SJSA1 (cell line): ENCODE measurements at regions not wholly inside any gene's neighbourhood (a gene's known extent, or its start where the extent isn't known, plus 50 kb on each side); places are given as distances from the start of the nearest gene placed in this dataset.
"Not testable (repeated sequence)": the region's sequence is repeated elsewhere in the genome, so short reads cannot be mapped to it uniquely, and the experiment has no call there.

Experiments used
- DNase-seq, 2 experiments: peaks; one replicate each; pipeline ENCODE4 v3.0.0-alpha.2; 2015 to 2020; ENCODE audit warnings: low spot score in 2 of 2, low read depth in 1 of 2
- H3K27ac ChIP-seq: fragments of 250-450 bp; sonication (Bioruptor Pico); 2 replicates; pipeline ENCODE4 v1.5.1; 2020; ENCODE audit warnings: mild to moderate bottlenecking, moderate library complexity
- H3K27me3 ChIP-seq: fragments of 250-450 bp; sonication (Bioruptor Pico); replicated peaks from 2 replicates; pipeline ENCODE4 v1.5.1; 2020; ENCODE audit warnings: mild to moderate bottlenecking, moderate library complexity
- H3K36me3 ChIP-seq: fragments of 250-450 bp; sonication (Bioruptor Pico); 2 replicates; pipeline ENCODE4 v1.5.1; 2020; ENCODE audit warnings: mild to moderate bottlenecking
- H3K4me1 ChIP-seq: fragments of 250-450 bp; sonication (Bioruptor Pico); replicated peaks from 2 replicates; pipeline ENCODE4 v1.6.1; 2021; ENCODE audit warnings: mild to moderate bottlenecking
- H3K4me3 ChIP-seq: fragments of 250-450 bp; sonication (Bioruptor Pico); 2 replicates; pipeline ENCODE4 v1.5.1; 2020; ENCODE audit warnings: mild to moderate bottlenecking
- H3K9me3 ChIP-seq: fragments of 250-450 bp; sonication (Bioruptor Pico); replicated peaks from 2 replicates; pipeline ENCODE4 v1.5.1; 2020; ENCODE audit warnings: mild to moderate bottlenecking

DNA sequence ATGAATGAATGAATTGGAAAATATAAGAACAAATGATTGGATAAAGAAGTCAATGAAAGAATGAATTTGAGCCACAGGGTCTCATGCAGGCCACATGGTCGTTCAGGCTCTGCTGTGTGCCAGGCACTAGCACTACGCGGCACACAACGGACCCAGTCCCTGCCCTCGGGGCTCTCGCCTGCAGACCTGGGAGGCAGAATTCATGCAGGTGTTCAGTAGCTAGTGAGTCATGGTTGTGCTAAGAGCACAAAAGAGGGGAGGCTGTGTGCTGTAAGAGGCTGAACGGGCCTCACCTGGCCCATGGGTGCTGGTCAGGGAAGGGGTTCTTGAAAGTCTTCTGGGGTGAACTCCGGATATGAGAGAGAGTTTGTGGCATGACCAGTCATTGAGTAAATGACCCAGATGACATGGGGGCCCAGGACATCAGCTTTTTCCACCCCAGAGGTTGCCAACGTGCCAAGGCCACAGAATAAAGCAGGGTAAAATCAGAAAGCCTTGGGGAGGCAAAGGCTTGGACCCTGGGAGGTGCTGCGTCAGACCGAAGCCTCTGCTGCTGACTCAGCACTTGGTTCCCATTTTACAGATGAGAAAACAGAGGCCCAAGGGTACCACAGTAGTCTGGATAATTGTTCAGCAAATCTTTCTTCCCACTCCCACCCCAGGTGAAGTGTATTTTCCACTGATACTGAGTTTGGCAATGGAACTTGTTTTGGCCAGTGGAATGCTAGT lies 264.3 kb upstream of the MVB12B start:
- Histone ChIP-seq H3K9me3 (no peaks in the 10 kb centered on the region), H3K27me3 (peaks cover 4% of the 10 kb centered on the region; the same call in 1 of the 2 replicates)

DNA sequence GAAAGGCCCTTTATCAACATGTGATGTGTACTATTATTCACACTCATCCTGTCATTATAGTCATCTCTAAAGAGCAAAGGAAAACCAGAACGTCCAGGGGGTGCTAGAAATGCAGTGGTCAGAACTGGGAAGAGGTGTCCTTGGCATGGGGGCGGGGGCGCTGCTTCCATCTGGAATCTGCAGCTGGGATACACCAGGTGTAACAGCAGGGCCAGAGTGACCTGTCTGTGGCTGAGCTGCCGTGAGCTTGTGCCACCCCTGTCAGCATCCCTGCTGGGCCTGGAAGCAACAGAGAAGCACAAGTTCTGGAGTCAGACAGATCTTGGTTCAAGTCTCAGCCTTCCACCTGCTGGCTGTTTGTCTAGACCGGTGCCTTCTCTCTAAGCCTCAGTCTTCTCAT lies 263.3 kb upstream of the MVB12B start:
- Histone ChIP-seq H3K9me3 (no peaks in the 10 kb centered on the region), H3K4me3 (no peak overlapping the region), H3K27ac (no peak overlapping the region), H3K36me3 (no peaks in the 10 kb centered on the region), H3K27me3 (peaks cover 4% of the 10 kb centered on the region; the same call in 1 of the 2 replicates), H3K4me1 (no peaks in the 10 kb centered on the region)
- no peak for DNase-seq

More for the DNA sequence above, 264.3 kb upstream of the MVB12B start:
- no peak for DNase-seq
- no peaks in the 10 kb centered on the region for H3K4me1 ChIP-seq
- no peak overlapping the region for H3K4me3 ChIP-seq
- no peak overlapping the region for H3K27ac ChIP-seq
- H3K36me3 ChIP-seq: no peaks in the 10 kb centered on the region

- H3K9me3 ChIP-seq: no peaks in the 10 kb centered on the region
- no peak overlapping the region for H3K27ac ChIP-seq
- no peaks in the 10 kb centered on the region for H3K36me3 ChIP-seq
- no peak for DNase-seq
- no peaks in the 10 kb centered on the region for H3K4me1 ChIP-seq
- no peak overlapping the region for H3K4me3 ChIP-seq
- 0 out of 2 replicates have a peak, but pooled peaks cover 4% of the 10 kb centered on the region for H3K27me3 ChIP-seq
These were observed 260.5 kb upstream of the MVB12B start for GRCh38 chr9:126066131-126066530.

DNA sequence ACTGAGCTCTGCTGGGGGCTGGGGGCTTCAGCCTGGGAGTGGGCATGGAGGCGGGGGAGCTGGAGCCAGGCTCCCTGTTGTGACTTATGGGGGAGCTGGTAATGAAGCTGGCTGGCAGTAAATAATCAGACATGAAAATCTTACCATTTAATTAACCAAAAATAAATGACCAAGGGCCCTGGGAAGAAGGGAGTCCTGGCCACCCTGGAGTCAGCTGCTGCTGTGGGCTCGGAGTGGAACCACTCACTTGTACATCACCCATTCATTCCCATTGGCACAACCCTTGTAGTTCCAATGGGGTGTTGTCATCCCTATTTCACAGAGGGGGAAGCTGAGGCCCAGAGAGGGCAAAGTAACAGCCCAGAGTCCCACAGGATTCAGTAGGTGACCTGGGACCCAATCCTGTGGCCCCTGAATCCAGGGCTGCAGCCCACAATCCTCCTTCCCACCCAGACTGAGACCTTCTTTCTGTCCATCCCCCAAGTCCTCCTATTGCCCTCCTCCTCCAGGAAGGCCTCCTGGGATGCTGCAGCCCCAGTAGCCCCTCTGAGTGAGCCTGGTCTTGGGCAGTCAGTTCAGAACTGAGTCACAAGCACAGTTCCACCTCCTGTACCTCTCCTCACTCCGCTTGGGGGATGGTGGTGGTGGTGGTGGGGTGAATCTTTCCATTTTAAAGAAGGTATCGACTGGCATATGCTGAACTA lies 259.4 kb upstream of the MVB12B start:
- H3K9me3 ChIP-seq: no peaks in the 10 kb centered on the region
- no peaks in the 10 kb centered on the region for H3K4me1 ChIP-seq
- H3K27ac ChIP-seq: no peak overlapping the region
- H3K36me3 ChIP-seq: no peaks in the 10 kb centered on the region
- DNase-seq: no peak
- H3K27me3 ChIP-seq: 0 out of 2 replicates have a peak, but pooled peaks cover 4% of the 10 kb centered on the region
- H3K4me3 ChIP-seq: no peak overlapping the region

DNA sequence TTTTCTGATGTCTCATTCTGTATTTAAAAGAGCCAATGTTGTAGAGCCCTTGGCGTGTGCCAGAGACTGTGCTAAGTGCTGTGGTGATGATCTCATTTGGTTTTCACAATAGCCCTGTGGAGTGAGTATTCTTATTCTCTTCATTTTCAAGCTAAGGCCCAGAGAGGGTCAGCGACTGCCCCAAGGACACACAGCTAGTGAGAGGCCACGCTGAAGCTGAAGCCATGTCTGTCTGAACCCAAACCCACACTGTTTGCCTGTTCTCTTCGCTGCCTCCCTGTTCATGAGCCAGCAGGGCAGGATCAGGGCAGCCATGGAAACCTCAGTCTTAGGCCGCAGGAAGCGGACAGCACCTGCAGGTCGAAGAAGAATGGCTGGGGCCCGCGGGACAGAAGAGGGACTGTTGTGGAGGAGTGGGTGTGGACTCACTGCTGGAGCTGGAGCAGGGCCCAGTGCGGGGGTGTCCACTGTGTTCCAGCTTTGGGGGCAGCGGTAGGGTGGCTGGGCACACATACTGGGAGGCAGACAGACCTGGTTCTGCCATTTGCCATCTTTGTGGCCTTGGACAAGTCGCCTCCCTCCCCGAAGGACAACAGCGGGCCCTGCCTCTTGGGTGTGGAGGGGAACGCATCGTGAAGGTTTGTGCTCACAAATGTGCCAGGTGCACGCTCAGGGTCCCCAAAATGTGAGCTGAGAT lies 257.9 kb upstream of the MVB12B start:
- Histone ChIP-seq H3K36me3 (no peaks in the 10 kb centered on the region), H3K27ac (no peak overlapping the region), H3K27me3 (0 out of 2 replicates have a peak, but pooled peaks cover 6% of the 10 kb centered on the region), H3K4me1 (no peaks in the 10 kb centered on the region), H3K4me3 (no peak overlapping the region), H3K9me3 (no peaks in the 10 kb centered on the region)
- DNase-seq: no peak

- no peak for DNase-seq
- Histone ChIP-seq H3K4me1 (no peaks in the 10 kb centered on the region), H3K9me3 (no peaks in the 10 kb centered on the region), H3K27me3 (0 out of 2 replicates have a peak, but pooled peaks cover 6% of the 10 kb centered on the region), H3K36me3 (no peaks in the 10 kb centered on the region), H3K4me3 (no peak overlapping the region), H3K27ac (no peak overlapping the region)
These were observed 257.2 kb upstream of the MVB12B start for GRCh38 chr9:126069400-126069955.

DNA sequence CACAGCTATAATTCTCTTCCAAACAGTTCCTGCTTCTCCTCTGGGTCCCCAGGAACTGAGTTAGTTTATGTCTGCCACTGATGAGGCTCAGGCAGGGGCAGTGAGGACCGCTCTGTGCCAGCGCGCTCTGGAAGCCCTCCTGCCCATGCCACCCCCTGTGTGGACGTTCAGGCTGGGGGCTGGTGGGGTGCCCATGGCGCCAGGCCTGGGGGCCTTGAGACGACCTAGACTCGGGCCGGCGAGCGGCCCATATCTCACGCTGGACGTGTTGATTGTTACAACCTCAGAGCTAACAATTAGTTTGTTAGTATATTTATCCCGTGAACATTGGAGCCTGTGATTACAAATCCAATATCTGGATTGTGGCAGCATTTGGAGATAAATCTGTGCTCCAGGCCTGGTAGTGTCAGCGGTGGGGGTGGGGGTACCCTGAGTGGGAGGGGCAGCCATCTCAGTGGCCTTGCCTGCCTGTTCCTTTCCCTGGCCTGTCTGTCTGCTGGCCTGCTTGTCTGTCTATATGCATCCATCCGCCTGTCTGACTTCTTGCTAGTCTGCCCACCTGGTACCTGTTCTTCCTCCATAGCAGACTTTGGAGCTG lies 256.5 kb upstream of the MVB12B start:
- no peak for DNase-seq
- Histone ChIP-seq H3K27ac (no peak overlapping the region), H3K36me3 (no peaks in the 10 kb centered on the region), H3K9me3 (no peaks in the 10 kb centered on the region), H3K4me1 (no peaks in the 10 kb centered on the region), H3K4me3 (no peak overlapping the region), H3K27me3 (0 out of 2 replicates have a peak, but pooled peaks cover 2% of the 10 kb centered on the region)

DNA sequence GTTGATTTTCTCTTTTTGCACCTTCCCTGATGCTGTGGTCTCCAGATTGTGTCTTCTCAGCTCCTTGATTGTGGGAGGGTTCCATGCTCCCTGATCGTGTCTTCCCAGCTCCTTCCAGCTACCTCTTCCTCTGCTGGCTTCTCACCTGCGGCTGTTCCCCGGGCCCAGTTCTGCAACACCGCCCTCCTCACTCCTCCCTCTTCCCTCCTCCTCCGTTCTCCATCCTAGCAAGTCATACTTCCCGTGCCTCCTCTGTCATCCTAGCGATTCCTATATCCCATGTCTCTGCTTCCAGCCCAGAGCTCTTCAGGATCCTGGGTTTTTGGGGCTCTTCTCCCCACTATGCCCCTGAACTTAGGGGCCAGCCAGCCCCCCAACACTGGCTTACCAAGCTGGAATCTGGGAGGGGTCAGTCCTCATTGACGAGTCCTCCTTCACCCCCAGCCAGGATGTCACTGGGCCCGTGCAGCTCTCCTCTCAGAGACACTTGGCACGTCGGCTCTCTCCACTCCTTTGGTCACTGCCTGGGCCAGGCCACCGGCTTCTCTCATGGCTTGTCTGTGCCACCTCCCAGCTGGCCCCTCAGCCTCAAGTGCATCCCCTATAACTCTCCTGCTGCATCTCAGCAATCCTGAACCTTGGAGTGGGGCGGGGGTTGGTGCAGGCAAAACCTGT lies 255.4 kb upstream of the MVB12B start:
- no peak for DNase-seq

DNA sequence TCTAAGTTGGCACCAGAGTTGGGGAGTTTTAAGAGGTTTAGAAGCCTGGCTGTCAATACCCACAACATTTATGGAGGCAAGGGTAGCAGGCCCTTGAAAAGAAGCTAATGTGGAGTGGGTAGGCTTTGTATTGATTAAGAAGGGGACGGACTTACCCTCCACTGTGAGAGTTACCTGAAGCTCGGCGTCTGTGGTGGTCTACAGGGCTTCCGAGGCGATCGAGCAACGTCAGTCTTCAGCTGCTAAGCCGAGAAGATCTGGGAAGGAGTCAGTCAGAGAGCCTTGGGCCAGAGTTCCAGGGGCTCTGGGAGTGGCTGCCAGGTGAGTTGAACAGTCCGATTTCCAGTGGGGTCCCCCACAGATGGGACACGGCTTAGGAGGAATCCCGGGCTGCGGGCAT lies 249.0 kb upstream of the MVB12B start:
- not testable (repeated sequence) for DNase-seq, H3K9me3 ChIP-seq

More for the DNA sequence above, 255.4 kb upstream of the MVB12B start:
- Histone ChIP-seq H3K36me3 (no peaks in the 10 kb centered on the region), H3K27ac (no peak overlapping the region), H3K9me3 (no peaks in the 10 kb centered on the region), H3K27me3 (0 out of 2 replicates have a peak, but pooled peaks cover 2% of the 10 kb centered on the region), H3K4me1 (no peaks in the 10 kb centered on the region), H3K4me3 (no peak overlapping the region)

GRCh38 chr9:126080641-126081040 lies 246.0 kb upstream of the MVB12B start:
- no peaks in the 10 kb centered on the region for H3K27me3 ChIP-seq
- H3K36me3 ChIP-seq: no peaks in the 10 kb centered on the region
- DNase-seq: no peak

More for the DNA sequence above, 249.0 kb upstream of the MVB12B start:
- not testable (repeated sequence) for H3K27ac ChIP-seq, H3K36me3 ChIP-seq, H3K4me3 ChIP-seq, H3K4me1 ChIP-seq, H3K27me3 ChIP-seq

DNA sequence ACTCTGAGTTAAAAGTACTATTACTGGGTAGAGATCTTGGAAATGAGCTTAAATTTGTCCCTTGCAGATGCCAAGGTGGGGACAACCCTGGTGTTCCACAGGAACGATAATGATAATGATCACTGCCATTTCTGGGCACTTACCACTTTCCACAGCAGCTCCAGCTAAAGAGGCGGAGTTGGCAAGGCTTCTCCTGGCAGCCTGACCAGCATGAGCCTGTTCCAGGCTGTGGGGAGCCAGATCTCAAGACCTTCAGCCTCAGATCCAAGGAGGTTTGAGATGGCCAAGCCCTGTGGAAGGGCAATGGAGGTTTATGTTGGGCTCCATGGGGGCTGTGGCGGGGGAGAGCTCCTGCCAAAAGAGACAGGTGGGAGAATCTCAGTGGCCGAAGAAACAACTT lies 244.9 kb upstream of the MVB12B start:
- Histone ChIP-seq H3K4me1 (no peaks in the 10 kb centered on the region), H3K4me3 (no peak overlapping the region), H3K9me3 (no peaks in the 10 kb centered on the region; the same call in 1 of the 2 replicates), H3K36me3 (no peaks in the 10 kb centered on the region), H3K27ac (no peak overlapping the region), H3K27me3 (no peaks in the 10 kb centered on the region)
- DNase-seq: no peak

More at GRCh38 chr9:126080641-126081040, 246.0 kb upstream of the MVB12B start:
- no peaks in the 10 kb centered on the region for H3K4me1 ChIP-seq
- no peak overlapping the region for H3K4me3 ChIP-seq
- no peak overlapping the region for H3K27ac ChIP-seq
- H3K9me3 ChIP-seq: no peaks in the 10 kb centered on the region; the same call in 1 of the 2 replicates

GRCh38 chr9:126084008-126084407 lies 242.6 kb upstream of the MVB12B start:
- Histone ChIP-seq H3K27me3 (no peaks in the 10 kb centered on the region), H3K27ac (no peak overlapping the region), H3K36me3 (no peaks in the 10 kb centered on the region), H3K9me3 (no peaks in the 10 kb centered on the region; the same call in 1 of the 2 replicates), H3K4me3 (no peak overlapping the region), H3K4me1 (no peaks in the 10 kb centered on the region)
- no peak for DNase-seq

- Histone ChIP-seq H3K4me3 (no peak overlapping the region), H3K27ac (no peak overlapping the region), H3K4me1 (no peaks in the 10 kb centered on the region), H3K9me3 (no peaks in the 10 kb centered on the region; the same call in 1 of the 2 replicates), H3K27me3 (no peaks in the 10 kb centered on the region), H3K36me3 (no peaks in the 10 kb centered on the region)
- no peak for DNase-seq
These were observed 241.9 kb upstream of the MVB12B start for GRCh38 chr9:126084696-126085095.
